ENCODE measurements at regions not wholly inside any gene's neighbourhood (a gene's known extent, or its start where the extent isn't known, plus 50 kb on each side); places are given as distances from the start of the nearest gene placed in this dataset.

DNA sequence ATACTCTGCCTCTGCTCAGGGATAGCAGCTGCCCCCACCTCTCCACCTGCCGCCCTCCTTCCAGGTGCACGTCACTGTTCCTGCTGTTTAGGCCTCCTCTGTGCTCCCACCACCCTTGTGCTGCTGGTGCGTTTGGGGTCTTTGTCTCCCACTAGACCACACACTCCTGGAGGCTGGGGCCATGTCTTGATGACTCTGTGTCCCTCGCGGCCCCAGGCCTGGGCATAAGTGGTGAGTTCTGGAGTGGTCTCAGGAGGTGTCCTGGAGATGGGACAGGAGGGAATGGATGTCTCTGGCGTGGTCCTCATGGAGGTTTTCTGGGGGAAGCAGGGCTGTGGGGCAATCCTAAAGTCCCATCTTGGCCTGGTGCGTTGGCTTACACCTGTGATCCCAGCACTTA lies 132.1 kb downstream of the TFCP2L1 start:
- TF ChIP-seq RAD21 (conservative IDR thresholded peaks at IDR 0.05) (no peak), EZH2 (IDR thresholded peaks at IDR 0.05; ENCODE audit: borderline replicate concordance, insufficient read depth, low read length, poor library complexity, severe bottlenecking) (no peak)

Data from neural cell (in vitro differentiated cells).